ENCODE measurements at regions not wholly inside any gene's neighbourhood (a gene's known extent, or its start where the extent isn't known, plus 50 kb on each side); places are given as distances from the start of the nearest gene placed in this dataset.

- no peaks in the 10 kb centered on the region for H3K4me1 ChIP-seq
- H3K27me3 ChIP-seq: peaks cover 0 to 3% of the 10 kb centered on the region in 2 donors
- DNase-seq: no peak
- ATAC-seq: no peak
- H3K27ac ChIP-seq: no peak overlapping the region
- no peaks in the 10 kb centered on the region for H3K36me3 ChIP-seq
- H3K4me3 ChIP-seq: no peak overlapping the region
- TF ChIP-seq POLR2A (IDR thresholded peaks at IDR 0.05): no peak
- TF ChIP-seq, protein P1, sequence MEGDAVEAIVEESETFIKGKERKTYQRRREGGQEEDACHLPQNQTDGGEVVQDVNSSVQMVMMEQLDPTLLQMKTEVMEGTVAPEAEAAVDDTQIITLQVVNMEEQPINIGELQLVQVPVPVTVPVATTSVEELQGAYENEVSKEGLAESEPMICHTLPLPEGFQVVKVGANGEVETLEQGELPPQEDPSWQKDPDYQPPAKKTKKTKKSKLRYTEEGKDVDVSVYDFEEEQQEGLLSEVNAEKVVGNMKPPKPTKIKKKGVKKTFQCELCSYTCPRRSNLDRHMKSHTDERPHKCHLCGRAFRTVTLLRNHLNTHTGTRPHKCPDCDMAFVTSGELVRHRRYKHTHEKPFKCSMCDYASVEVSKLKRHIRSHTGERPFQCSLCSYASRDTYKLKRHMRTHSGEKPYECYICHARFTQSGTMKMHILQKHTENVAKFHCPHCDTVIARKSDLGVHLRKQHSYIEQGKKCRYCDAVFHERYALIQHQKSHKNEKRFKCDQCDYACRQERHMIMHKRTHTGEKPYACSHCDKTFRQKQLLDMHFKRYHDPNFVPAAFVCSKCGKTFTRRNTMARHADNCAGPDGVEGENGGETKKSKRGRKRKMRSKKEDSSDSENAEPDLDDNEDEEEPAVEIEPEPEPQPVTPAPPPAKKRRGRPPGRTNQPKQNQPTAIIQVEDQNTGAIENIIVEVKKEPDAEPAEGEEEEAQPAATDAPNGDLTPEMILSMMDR (IDR thresholded peaks at IDR 0.05): no peak
- H3K9me3 ChIP-seq: no peaks in the 10 kb centered on the region
- intact Hi-C loops (cut with DNase I): no loop called here
These were observed 88.0 kb upstream of the MAGEB18 start for GRCh38 chrX:26050099-26050498.

DNA sequence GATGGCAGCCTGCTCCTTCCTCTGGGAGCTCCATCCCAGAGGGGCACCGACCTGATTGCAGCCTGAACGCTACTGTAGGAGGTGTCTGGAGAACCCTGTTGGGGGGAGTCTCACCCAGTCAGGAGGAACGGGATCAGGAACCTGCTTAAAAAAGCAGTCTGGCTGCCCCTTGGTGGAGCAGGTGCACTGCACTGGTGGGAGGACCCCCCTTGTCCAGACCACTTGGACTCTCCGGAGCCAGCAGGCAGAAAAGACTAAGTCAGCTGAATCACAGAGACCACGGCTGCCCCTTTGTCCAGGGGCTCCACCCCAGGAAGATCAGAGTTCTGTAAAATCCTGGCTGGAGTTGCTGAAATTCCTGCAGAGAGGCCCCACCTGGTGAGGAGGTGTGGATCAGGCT is 67.3 kb upstream of the MAGEB18 start:
- no peak overlapping the region for H3K4me3 ChIP-seq
- intact Hi-C loops (cut with DNase I): no loop called here
- ATAC-seq: no peak
- H3K4me1 ChIP-seq: no peaks in the 10 kb centered on the region
- no peak overlapping the region for H3K27ac ChIP-seq
- TF ChIP-seq, protein P1 (IDR thresholded peaks at IDR 0.05): no peak
- no peak for TF ChIP-seq POLR2A (IDR thresholded peaks at IDR 0.05)
- H3K9me3 ChIP-seq: no peaks in the 10 kb centered on the region
- DNase-seq: no peak
- H3K27me3 ChIP-seq: no peaks in the 10 kb centered on the region
- WGBS (ENCODE audit: insufficient coverage, low coverage, low lambda C conversion rate, missing lambda C conversion rate): 55% methylated on average over 4 of the region's 5 CpGs
- no peaks in the 10 kb centered on the region for H3K36me3 ChIP-seq

- ATAC-seq: no peak
- no peaks in the 10 kb centered on the region for H3K27me3 ChIP-seq
These were observed 66.5 kb upstream of the MAGEB18 start for GRCh38 chrX:26071618-26072017.

GRCh38 chrX:26083093-26083492 is 55.0 kb upstream of the MAGEB18 start:
- intact Hi-C loops (cut with DNase I): no loop called here
- DNase-seq (no peak), ATAC-seq (no peak)
- H3K27ac ChIP-seq: no peak overlapping the region
- H3K27me3 ChIP-seq: no peaks in the 10 kb centered on the region
- no peaks in the 10 kb centered on the region for H3K36me3 ChIP-seq
- no peak overlapping the region for H3K4me3 ChIP-seq
- no peaks in the 10 kb centered on the region for H3K9me3 ChIP-seq
- WGBS (ENCODE audit: insufficient coverage, low coverage, low lambda C conversion rate, missing lambda C conversion rate): 81% methylated on average over 4 of the region's 4 CpGs
- TF ChIP-seq, protein P1 (IDR thresholded peaks at IDR 0.05): no peak
- TF ChIP-seq POLR2A (IDR thresholded peaks at IDR 0.05): no peak
- H3K4me1 ChIP-seq: no peaks in the 10 kb centered on the region

More at GRCh38 chrX:26071618-26072017, 66.5 kb upstream of the MAGEB18 start:
- Histone ChIP-seq H3K36me3 (no peaks in the 10 kb centered on the region), H3K4me1 (no peaks in the 10 kb centered on the region), H3K4me3 (no peak overlapping the region), H3K27ac (no peak overlapping the region), H3K9me3 (no peaks in the 10 kb centered on the region)
- 57% methylated on average over 1 of the region's 10 CpGs for whole genome bisulfite sequencing (ENCODE audit: insufficient coverage, low coverage, low lambda C conversion rate, missing lambda C conversion rate)
- DNase-seq: no peak
- intact Hi-C loops (cut with DNase I): no loop called here
- TF ChIP-seq POLR2A (IDR thresholded peaks at IDR 0.05): no peak
- TF ChIP-seq, protein P1 (IDR thresholded peaks at IDR 0.05): no peak

Data from right lobe of liver (tissue), 6 donors.